HepG2 (cell line): ENCODE measurements at regions not wholly inside any gene's neighbourhood (a gene's known extent, or its start where the extent isn't known, plus 50 kb on each side); places are given as distances from the start of the nearest gene placed in this dataset.

Source experiments
- ARID2 ChIP-seq: sonication (generic); formaldehyde crosslinking; IDR thresholded peaks from 2 replicates; pipeline ENCODE4 v1.8.1; 2022; ENCODE audit warnings: mild to moderate bottlenecking, missing genetic modification reagents, borderline replicate concordance
- ATAD3A ChIP-seq: sonication (generic); formaldehyde crosslinking; IDR thresholded peaks from 2 replicates; pipeline ENCODE4 v1.4.0; 2020; ENCODE audit warnings: missing genetic modification reagents
- BCL6 ChIP-seq: IDR thresholded peaks from 2 replicates; pipeline ENCODE4 v1.6.1; 2016; ENCODE audit warnings: missing genetic modification reagents, missing compliant biosample characterization
- DNMT1 ChIP-seq: sonication (generic); formaldehyde crosslinking; IDR thresholded peaks from 2 replicates; pipeline ENCODE4 v1.5.1; 2020; ENCODE audit warnings: mild to moderate bottlenecking, missing genetic modification reagents
- FOXC1 ChIP-seq: sonication (generic); formaldehyde crosslinking; IDR thresholded peaks from 2 replicates; pipeline ENCODE4 v1.8.0; 2022; ENCODE audit warnings: mild to moderate bottlenecking, missing genetic modification reagents, borderline replicate concordance
- FOXM1 ChIP-seq: sonication (generic); formaldehyde crosslinking; IDR thresholded peaks from 2 replicates; pipeline ENCODE4 v1.5.0; 2020; ENCODE audit warnings: missing genetic modification reagents
- GMEB1 ChIP-seq: sonication (generic); formaldehyde crosslinking; IDR thresholded peaks from 2 replicates; pipeline ENCODE4 v1.5.1; 2020; ENCODE audit warnings: missing genetic modification reagents, mild to moderate bottlenecking, borderline replicate concordance
- HIC2 ChIP-seq: sonication (generic); formaldehyde crosslinking; IDR thresholded peaks from 2 replicates; pipeline ENCODE4 v1.9.0; 2022; ENCODE audit warnings: low read depth, missing genetic modification reagents
- HNF1B ChIP-seq: sonication (generic); formaldehyde crosslinking; IDR thresholded peaks from 2 replicates; pipeline ENCODE4 v1.5.1; 2020; ENCODE audit warnings: mild to moderate bottlenecking, moderate library complexity, missing genetic modification reagents
- MEIS2 ChIP-seq: sonication (generic); formaldehyde crosslinking; IDR thresholded peaks from 2 replicates; pipeline ENCODE4 v1.9.0; 2021; ENCODE audit warnings: mild to moderate bottlenecking, missing genetic modification reagents
- NFIC ChIP-seq: IDR thresholded peaks from 2 replicates; pipeline ENCODE4 v1.6.1; 2012; ENCODE audit warnings: mild to moderate bottlenecking, low read length, inconsistent platforms
- SMC3 ChIP-seq: IDR thresholded peaks from 2 replicates; pipeline ENCODE4 v1.6.1; 2011; ENCODE audit warnings: low read length, improper control_type of control experiment
- TEAD3 ChIP-seq: optimal IDR thresholded peaks from 2 replicates; pipeline ENCODE3; 2016; ENCODE audit warnings: borderline replicate concordance
- TSC22D2 ChIP-seq: sonication (generic); formaldehyde crosslinking; IDR thresholded peaks from 2 replicates; pipeline ENCODE4 v1.5.1; 2020; ENCODE audit warnings: missing genetic modification reagents, mild to moderate bottlenecking, borderline replicate concordance
- ZBTB25 ChIP-seq: IDR thresholded peaks from 2 replicates; pipeline ENCODE4 v1.6.1; 2018; ENCODE audit warnings: missing genetic modification reagents
- ZBTB44 ChIP-seq: sonication (generic); formaldehyde crosslinking; IDR thresholded peaks from 2 replicates; pipeline ENCODE4 v1.4.0; 2020; ENCODE audit warnings: missing genetic modification reagents
- ZNF501 ChIP-seq: sonication (generic); formaldehyde crosslinking; IDR thresholded peaks from 2 replicates; pipeline ENCODE4 v1.5.1; 2020; ENCODE audit warnings: mild to moderate bottlenecking, moderate library complexity, missing genetic modification reagents
- ZNF543 ChIP-seq: sonication (generic); formaldehyde crosslinking; IDR thresholded peaks from 2 replicates; pipeline ENCODE4 v1.4.0; 2020; ENCODE audit warnings: mild to moderate bottlenecking, missing genetic modification reagents
- ZNF619 ChIP-seq: sonication (generic); formaldehyde crosslinking; IDR thresholded peaks from 2 replicates; pipeline ENCODE4 v1.4.0; 2020; ENCODE audit warnings: mild to moderate bottlenecking, missing genetic modification reagents
- ZNF644 ChIP-seq: IDR thresholded peaks from 2 replicates; pipeline ENCODE4 v1.6.1; 2016; ENCODE audit warnings: low read depth
- ZNF850 ChIP-seq: sonication (generic); formaldehyde crosslinking; conservative IDR thresholded peaks from 2 replicates; pipeline ENCODE4 v1.9.0; 2021; ENCODE audit warnings: mild to moderate bottlenecking, missing genetic modification reagents
- ZSCAN21 ChIP-seq: sonication (generic); formaldehyde crosslinking; IDR thresholded peaks from 2 replicates; pipeline ENCODE4 v1.8.0; 2022; ENCODE audit warnings: mild to moderate bottlenecking, missing genetic modification reagents, moderate library complexity, borderline replicate concordance
- ZSCAN30 ChIP-seq: sonication (generic); formaldehyde crosslinking; IDR thresholded peaks from 2 replicates; pipeline ENCODE4 v1.5.0; 2020; ENCODE audit warnings: mild to moderate bottlenecking, missing genetic modification reagents

- TF ChIP-seq ZBTB44 (CRISPR knock-in tag), result no peak
- TF ChIP-seq DNMT1 (CRISPR knock-in tag), result no peak
- TF ChIP-seq ZNF644 (CRISPR knock-in tag), result 0 out of 2 replicates have a peak, but pooled peaks have one; percentile 20
- TF ChIP-seq HIC2 (CRISPR knock-in tag), result peak; percentile 91
- 0 out of 2 replicates have a peak, but pooled peaks have one; percentile 26 for TF ChIP-seq ZNF619 (CRISPR knock-in tag)
- TF ChIP-seq GMEB1 (CRISPR knock-in tag), result no peak
- TF ChIP-seq BCL6 (CRISPR knock-in tag), result peak; percentile 8; the same call in 1 of the 2 replicates
- TF ChIP-seq FOXM1, result no peak
- 0 out of 2 replicates have a peak, but pooled peaks have one; percentile 47 for TF ChIP-seq FOXC1 (CRISPR knock-in tag)
- peak; percentile 78 for TF ChIP-seq HNF1B (CRISPR knock-in tag)
- TF ChIP-seq ZNF850 (CRISPR knock-in tag), result no peak
- no peak for TF ChIP-seq ZSCAN30 (CRISPR knock-in tag)
- TF ChIP-seq NFIC, result no peak
- no peak for TF ChIP-seq MEIS2 (CRISPR knock-in tag)
- peak; percentile 92 for TF ChIP-seq SMC3
- peak; percentile 99 for TF ChIP-seq TEAD3 (CRISPR knock-in tag)
- TF ChIP-seq ATAD3A (CRISPR knock-in tag), result no peak
- peak; percentile 65; the same call in 1 of the 2 replicates for TF ChIP-seq TSC22D2
- TF ChIP-seq ZSCAN21 (CRISPR knock-in tag), result peak; percentile 49; the same call in 1 of the 2 replicates
- TF ChIP-seq ZNF501, result peak; percentile 76
- peak; percentile 37; the same call in 1 of the 2 replicates for TF ChIP-seq ZBTB25 (CRISPR knock-in tag)
- TF ChIP-seq ARID2 (CRISPR knock-in tag), result peak; percentile 83; the same call in 1 of the 2 replicates
- no peak for TF ChIP-seq ZNF543 (CRISPR knock-in tag)
Observed at GRCh38 chr6:157756708-157757429, 66.2 kb upstream of the SNX9 start (continued).
